IPS DF 19.7 (cell line): ENCODE measurements at regions not wholly inside any gene's neighbourhood (a gene's known extent, or its start where the extent isn't known, plus 50 kb on each side); places are given as distances from the start of the nearest gene placed in this dataset.

Source experiments
- DNase-seq: peaks from one replicate; pipeline ENCODE4 v3.0.0-alpha.2; 2013; ENCODE audit warnings: low read depth, low spot score

GRCh38 chr1:218869276-218869675, 304.4 kb upstream of the LYPLAL1 start:
- no peak for DNase-seq

GRCh38 chr1:218872026-218872425, 301.7 kb upstream of the LYPLAL1 start:
- DNase-seq = no peak

GRCh38 chr1:218872928-218873327, 300.8 kb upstream of the LYPLAL1 start:
- no peak for DNase-seq

DNA sequence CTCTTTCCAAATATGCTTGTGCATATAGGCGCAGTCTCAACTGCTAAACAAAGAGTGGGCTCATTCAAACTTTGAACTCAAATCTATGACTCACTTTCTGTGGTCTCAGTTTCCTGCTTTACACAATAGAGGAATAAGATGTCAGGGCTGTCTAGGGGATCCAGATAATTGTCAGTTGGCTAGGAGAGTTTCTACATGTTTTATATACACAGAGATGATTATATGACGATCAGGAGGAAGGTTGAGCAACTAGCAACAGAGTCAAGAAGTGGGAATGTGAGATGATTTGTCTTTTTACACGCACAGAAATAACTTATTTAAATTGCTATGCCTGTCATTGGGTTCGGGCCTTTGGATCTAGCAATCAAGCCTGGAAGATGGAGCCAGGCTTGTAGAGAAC, 299.4 kb upstream of the LYPLAL1 start:
- DNase-seq = no peak

DNA sequence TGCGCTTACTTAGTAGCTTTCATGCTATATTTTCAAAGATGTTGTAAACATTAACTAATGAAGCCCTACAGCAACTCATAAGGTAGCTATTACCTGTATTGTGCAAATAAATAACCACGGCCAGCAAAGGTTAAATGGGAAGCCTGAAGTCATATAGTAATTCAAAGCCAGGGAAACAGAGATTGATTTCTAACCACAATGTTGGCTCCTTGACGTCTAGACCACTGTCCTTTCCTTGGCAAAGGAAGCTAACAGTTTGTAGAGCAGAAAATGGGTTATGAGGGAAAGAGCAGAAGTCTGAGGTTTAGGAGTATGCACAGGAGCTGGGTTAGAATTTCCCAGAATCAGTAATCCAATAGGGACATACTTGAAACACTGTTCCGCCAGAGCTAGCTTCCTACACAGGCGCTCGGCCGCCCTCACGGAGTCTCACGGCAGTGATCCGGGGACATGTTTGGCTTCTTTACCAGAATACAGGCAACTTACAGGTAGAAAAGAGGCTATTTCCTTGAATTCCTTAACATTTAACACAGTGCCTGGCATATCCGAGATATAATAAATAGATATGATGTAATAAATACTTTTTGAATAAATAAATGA, 298.8 kb upstream of the LYPLAL1 start:
- DNase-seq = no peak

DNA sequence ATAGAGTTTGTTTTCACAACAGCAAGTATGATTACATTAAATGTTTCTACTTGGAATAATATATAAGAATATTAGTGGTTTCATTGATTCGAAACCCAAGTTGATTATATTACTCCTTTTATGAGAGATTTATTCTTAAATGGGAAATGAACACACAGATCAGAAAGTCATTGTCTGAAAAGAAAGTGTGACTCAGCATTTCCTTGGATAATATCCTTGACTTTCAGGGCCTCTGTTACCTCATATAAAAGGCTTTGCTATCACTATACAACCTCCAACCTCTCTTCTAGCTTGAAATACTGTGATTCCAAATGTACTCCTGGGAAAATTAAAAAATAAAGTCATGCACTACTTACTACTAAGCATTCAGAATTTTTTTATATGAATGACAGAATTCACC, 295.3 kb upstream of the LYPLAL1 start:
- DNase-seq = no peak

GRCh38 chr1:218880484-218881060, 293.1 kb upstream of the LYPLAL1 start:
- DNase-seq = no peak

GRCh38 chr1:218882454-218882853, 291.2 kb upstream of the LYPLAL1 start:
- DNase-seq = no peak

GRCh38 chr1:218886101-218886871, 287.4 kb upstream of the LYPLAL1 start:
- DNase-seq = no peak

- no peak for DNase-seq
Observed at GRCh38 chr1:218887141-218887925, 286.3 kb upstream of the LYPLAL1 start.

- no peak for DNase-seq
Observed at GRCh38 chr1:218890451-218890850, 283.2 kb upstream of the LYPLAL1 start.

DNA sequence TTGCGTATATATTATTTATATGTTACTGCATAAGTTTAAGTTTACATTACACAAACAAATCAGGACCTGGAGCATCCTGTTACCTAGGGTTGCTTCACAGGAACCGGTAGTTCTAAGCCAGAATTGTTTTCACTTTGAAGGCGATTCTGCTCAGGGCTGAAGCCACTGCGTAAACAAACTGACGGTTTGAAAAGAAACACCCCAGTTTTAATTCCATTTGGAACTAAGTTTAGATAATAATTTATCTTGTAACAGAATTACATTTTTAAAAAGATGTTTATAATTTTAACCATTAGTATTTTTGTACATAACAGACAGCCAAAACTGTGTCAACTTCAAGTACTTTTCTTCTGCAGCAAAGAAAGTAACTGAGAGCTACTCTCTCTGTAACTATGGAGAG, 282.1 kb upstream of the LYPLAL1 start:
- no peak for DNase-seq

DNA sequence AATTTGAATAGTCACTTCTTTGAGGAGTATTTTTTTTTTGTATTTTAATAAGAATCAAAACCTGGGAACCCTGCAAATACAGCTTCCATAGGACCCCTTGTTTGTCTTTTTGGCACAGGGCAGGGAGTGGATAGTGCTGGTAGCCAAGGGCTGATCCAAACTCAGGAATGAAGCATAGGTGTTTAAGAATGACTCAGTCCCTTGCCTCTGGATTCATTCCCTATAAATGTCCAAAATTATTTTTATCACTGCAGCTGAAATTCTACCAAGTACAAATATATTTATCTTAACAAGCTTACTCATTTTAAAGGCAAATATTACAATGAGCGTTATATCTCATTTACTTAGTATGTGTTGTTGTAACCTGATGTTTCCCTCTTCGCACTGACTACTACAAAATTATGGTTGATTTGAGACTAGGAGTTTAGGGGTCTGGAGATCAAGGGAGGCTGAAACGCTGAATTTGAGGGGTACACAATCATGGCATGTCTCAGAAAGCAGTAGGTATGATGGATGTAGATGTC, 278.6 kb upstream of the LYPLAL1 start:
- DNase-seq = no peak

- DNase-seq = no peak
Observed at GRCh38 chr1:218896202-218896601, 277.5 kb upstream of the LYPLAL1 start.

DNA sequence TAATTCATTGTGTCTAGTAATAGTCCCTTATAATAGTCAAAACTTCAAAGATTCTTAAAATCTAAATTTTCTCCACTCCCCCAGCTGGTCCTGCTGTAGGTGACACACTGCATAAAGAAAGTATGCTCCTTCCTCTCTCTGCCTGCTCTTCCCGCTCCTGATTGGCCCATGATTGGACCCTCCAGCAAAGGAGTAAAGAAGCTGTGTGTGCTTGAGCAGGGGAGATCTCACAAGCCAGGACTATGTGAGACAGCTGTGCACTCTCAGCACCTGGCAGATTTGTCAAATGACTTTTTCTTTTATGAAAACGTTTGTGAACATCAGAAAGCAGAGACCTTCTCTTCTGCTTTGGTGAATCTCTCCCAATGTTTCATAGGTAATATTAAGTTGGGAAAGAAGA, 274.8 kb upstream of the LYPLAL1 start:
- no peak for DNase-seq

DNA sequence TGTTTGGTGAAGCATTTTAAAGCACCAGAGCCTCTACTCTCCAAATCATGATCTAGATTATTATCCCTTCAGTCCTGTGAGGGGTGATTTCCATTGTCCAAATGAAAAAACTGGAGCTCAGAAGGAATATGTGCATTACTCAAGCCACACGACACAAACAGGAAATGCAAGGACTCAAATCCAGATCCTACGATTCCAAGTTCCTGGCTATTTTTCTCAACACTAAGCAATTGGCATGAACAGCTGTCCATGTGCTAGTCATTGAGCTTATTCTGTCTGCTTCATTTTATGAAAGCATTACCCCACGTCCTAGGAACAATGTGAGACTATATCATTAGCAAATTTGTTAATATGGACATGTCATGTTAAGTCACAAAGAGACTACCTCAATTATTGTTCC, 273.1 kb upstream of the LYPLAL1 start:
- no peak for DNase-seq

GRCh38 chr1:218904416-218904815, 269.3 kb upstream of the LYPLAL1 start:
- DNase-seq = no peak

DNA sequence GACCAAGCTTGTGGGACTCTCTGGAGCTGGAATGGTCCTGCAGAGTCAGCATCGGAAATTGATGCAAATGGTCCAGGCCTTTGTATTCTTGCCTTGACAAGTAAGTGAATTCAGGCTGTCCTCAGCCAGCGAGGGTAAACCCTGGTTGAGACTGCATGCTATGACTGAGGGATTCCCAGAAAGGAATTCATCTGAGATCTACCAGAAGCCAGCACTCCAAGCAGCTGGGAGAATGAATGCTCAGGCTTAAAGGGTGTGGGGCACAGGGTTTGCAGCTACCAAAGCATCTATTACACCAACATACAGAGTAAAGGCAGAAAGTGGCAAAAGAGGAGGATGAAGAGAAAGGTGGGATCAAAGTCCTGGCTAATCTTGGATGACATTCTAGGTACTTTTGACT, 257.0 kb upstream of the LYPLAL1 start:
- no peak for DNase-seq

- no peak for DNase-seq
Observed at GRCh38 chr1:218917656-218918055, 256.0 kb upstream of the LYPLAL1 start.

DNA sequence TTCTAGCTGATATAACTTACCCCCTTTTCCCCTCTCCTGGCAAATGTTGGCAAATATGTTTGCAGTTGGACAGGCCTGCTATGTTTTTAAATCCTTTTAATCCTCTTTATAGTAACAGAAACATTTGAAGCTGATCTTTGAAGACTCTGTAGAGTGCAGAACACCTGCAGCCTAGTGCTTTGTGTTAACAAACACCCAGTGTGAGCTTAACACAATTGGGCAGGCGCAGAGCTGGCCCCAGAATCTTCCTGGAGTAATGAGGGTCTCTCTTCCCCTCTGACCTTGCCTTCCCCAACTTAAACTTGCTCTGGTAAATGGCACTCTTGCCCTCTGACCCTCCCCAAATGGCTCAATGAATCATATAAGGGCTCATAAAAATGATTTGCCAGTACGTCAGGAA, 247.9 kb upstream of the LYPLAL1 start:
- DNase-seq = no peak

GRCh38 chr1:218926631-218927030, 247.0 kb upstream of the LYPLAL1 start:
- DNase-seq = no peak

GRCh38 chr1:218930000-218930399, 243.7 kb upstream of the LYPLAL1 start:
- no peak for DNase-seq
